Fibroblast of peridontal ligament (primary cell): ENCODE measurements at regions not wholly inside any gene's neighbourhood (a gene's known extent, or its start where the extent isn't known, plus 50 kb on each side); places are given as distances from the start of the nearest gene placed in this dataset.
A peak's percentile ranks its signal among the peaks of the same experiment; 100 is the strongest.

Experiments used
- DNase-seq: peaks from one replicate; pipeline ENCODE4 v3.0.0-alpha.2; 2010; ENCODE audit errors: extremely low read depth

DNA sequence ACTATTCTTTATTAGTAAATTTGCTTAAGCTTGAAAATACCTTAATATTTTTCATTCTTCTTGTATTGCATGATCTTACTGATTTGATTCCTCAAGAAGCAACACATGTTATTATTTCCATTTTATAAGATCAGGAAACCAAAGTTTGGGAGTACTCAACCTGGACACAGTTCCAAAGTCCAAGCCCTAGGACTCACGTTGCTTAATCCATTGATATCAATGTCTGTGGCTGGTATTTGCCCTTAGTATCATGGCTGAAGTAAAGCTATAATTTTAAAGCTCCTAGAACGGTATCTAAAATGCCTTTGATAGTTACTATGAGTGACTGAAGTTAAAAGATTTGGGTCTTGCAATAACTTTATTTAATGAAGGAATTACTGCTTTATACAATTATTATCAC lies 1045.3 kb downstream of the TUSC7 start:
- no peak for DNase-seq

GRCh38 chr3:117756563-117756962 lies 1047.0 kb downstream of the TUSC7 start:
- DNase-seq, result peak; percentile 26

DNA sequence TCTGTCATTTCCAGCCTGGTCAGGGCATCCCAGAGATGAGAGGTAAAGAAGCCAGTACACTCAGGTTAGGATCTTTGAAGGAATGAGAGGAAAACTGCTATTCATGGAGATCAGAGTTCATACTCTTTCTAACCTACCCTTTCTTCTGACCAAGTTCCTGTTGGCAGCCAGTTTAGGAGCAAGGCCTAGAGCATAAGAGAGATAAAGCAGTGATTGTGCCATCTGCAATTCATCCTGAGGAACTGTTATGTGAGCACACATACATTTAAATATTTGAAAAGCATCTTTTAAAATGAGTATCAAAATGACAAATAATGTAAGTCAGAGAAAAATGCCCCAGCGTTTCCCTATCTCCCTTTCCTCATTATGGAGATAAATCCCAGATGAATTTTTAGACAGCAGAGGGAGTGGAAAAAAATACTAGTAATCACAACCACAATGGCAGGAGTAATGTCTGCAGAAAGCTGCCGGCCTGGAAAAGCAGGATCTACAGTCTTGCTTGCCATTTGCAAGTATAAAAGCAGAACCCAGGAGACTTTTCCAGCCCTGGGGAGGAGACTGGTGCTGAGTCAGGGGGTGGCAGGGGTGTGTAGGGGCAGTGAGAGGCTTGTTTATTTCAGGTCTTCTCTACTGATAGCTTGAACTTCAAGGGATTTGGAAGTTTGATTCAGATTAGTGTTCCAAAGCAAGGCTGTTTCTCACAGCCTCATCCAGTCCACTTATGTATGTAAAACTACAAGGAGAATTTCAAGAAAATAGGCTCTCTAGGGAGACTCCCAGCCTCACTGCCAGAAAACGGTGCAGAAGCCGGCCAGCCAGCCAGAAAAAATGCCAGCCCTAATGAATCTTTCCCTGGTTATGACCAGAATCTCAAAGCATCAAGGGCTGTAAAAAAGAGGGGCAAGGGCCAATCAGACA lies 1052.4 kb downstream of the TUSC7 start:
- DNase-seq, result peak; percentile 73

- no peak for DNase-seq
Observed at GRCh38 chr3:117762621-117763037, 1053.0 kb downstream of the TUSC7 start.

- DNase-seq, result no peak
Observed at GRCh38 chr3:117763561-117763960, 1054.0 kb downstream of the TUSC7 start.

GRCh38 chr3:117768581-117768980 lies 1059.0 kb downstream of the TUSC7 start:
- DNase-seq, result no peak

GRCh38 chr3:117774130-117774529 lies 1064.6 kb downstream of the TUSC7 start:
- DNase-seq, result no peak

GRCh38 chr3:117786349-117786748 lies 1076.8 kb downstream of the TUSC7 start:
- peak; percentile 34 for DNase-seq

DNA sequence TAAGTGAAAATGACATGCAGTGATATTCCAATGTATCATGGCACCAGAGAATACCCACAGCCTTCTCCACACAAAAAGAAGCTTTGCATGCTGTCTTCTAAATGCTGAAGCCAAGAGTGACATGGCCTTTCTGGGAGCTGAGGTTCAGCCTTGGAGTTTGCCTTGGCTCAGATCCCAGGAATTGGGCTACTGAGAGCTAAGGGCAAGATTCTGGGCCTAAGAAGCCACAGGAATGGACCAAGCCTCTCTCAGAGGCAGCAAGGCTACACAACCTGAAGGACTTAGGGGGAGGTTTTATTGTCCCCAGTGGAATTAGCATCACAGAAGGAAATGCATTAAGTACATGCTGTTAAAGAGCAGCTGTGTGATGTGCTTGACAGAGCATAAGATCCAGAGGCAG lies 1078.5 kb downstream of the TUSC7 start:
- DNase-seq, result peak; percentile 96

- no peak for DNase-seq
Observed at GRCh38 chr3:117788506-117788905, 1078.9 kb downstream of the TUSC7 start.

- DNase-seq, result peak; percentile 46
Observed at GRCh38 chr3:117790235-117790987, 1080.8 kb downstream of the TUSC7 start.

- DNase-seq, result peak; percentile 61
Observed at GRCh38 chr3:117793622-117794265, 1084.2 kb downstream of the TUSC7 start.

DNA sequence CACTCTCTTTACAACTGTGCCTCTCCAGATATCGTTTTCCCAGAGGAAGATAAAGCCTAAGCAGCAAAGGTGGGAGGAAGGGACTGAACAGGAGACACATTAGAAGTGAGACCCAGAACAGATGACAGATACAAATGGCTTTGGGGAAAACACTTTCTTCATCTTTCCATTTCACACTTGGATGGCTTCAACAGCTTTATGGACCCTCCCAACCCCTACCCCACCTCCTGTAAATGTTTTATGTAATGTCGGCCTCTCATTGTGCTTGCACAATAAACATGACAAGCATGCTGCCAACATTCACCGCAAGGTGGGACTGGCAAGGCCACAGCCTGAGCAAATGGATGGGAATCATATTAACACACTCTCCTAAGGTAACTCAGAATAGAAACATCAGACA lies 1088.6 kb downstream of the TUSC7 start:
- DNase-seq, result no peak

GRCh38 chr3:117798687-117799386 lies 1089.3 kb downstream of the TUSC7 start:
- DNase-seq, result no peak

DNA sequence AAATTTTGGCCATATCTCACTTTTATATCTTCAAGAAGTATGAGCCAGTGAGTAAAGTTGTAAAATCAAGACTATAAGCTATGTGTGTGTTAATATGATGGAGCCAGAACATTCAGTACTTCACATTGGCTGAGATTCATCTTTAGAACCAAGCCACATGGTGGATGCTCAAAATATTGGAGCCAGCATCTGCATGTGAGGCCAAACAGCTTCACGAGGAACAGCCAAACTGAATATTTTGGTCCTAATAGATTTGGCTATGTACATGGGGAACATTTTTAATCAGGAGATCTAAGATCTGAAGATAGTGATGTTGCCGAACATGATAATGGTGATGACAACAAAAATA lies 1089.8 kb downstream of the TUSC7 start:
- no peak for DNase-seq

- no peak for DNase-seq
Observed at GRCh38 chr3:117801912-117802239, 1092.3 kb downstream of the TUSC7 start.

DNA sequence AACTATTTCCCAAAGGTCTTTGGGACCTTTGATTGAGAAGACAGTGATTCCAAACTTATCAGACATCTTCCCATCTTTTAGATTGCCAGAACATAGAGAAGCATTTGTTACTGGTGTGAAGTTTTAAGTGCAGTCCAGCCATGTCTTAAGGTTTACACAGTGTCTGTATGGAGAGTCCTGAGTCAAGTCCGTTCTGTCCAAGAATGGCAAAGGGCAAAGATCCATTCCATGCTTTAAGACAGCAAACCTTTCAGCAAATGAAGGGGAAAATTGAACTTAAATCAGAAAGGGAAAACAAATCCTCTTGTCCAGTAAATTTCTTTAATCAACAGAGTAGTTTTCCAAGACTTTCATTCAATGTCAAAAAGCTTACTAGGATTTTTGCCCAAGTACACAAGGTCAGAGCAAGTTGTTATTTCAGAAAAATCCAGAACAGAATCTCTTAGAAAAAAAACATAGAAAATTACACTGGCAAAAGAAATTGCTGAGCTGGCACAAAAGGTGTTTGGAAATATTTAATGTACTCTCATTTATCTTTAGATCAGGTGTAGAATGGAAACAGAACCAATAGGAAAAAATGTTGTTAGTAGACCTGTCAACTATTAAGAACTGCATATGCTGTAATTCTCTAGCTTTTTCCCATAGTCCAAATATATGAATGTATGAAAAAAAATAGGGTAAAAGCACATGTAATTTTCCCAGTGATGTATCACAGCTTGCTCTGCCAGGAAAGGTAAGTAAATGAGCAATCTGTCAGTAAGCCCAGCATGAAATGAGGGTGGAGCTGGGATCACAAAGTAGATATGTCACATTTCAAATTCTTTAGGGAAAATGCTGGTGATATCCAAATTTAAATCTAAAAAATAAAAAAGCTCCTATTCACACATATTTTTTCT lies 1099.9 kb downstream of the TUSC7 start:
- DNase-seq, result no peak

GRCh38 chr3:117811786-117812185 lies 1102.2 kb downstream of the TUSC7 start:
- no peak for DNase-seq

DNA sequence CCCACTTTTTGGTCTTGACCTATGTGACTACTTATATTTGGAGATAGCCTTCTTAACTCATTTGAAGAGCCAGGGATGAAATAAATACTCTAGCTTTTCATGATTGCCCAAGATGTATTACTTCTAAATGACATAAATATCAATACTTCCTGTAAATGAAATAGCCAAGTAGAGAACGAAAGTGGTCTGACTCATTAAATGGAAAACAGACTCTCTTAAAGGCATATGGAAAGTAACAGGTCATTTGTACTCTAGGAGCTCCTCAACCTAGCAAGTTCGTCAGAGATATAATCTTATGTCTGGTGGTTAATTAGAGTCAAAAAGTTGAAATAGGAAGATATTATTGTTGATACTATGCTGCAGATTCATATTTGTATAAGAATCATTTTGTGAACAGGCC lies 1105.4 kb downstream of the TUSC7 start:
- DNase-seq, result peak; percentile 84

GRCh38 chr3:117817103-117817502 lies 1107.5 kb downstream of the TUSC7 start:
- no peak for DNase-seq

- no peak for DNase-seq
Observed at GRCh38 chr3:117818592-117818991, 1109.0 kb downstream of the TUSC7 start.
